Activated effector memory CD4-positive, alpha-beta T cell treated with anti-CD3 and anti-CD28 coated beads, Interleukin-2, amount 50 U/mL, for 16 hours (primary cell): ENCODE measurements at regions not wholly inside any gene's neighbourhood (a gene's known extent, or its start where the extent isn't known, plus 50 kb on each side); places are given as distances from the start of the nearest gene placed in this dataset.
"Not testable (repeated sequence)": the region's sequence is repeated elsewhere in the genome, so short reads cannot be mapped to it uniquely, and the experiment has no call there.

Source experiments
- DNase-seq: peaks from one replicate; pipeline ENCODE4 v3.0.0-alpha.2; 2020

DNA sequence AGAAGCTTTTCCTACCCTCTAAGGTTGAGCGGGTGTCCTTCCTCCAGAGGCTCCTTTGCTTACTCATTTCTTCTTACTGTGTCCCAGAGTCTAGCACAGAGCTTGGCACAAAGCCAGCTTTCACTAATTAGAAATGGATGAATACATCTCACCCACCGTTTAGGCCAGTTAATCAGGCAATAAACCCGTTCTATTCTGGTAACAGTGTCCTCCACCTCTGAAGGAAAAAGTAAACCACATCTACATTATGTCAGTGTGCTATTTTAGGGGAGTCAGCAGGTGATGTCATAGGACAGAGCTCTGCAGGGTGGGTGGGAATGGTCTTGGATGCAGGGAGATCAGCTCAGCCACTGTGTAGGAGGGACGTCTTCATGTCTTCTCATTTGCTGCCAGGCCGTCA, 109.2 kb downstream of the OSTF1 start:
- no peak for DNase-seq

DNA sequence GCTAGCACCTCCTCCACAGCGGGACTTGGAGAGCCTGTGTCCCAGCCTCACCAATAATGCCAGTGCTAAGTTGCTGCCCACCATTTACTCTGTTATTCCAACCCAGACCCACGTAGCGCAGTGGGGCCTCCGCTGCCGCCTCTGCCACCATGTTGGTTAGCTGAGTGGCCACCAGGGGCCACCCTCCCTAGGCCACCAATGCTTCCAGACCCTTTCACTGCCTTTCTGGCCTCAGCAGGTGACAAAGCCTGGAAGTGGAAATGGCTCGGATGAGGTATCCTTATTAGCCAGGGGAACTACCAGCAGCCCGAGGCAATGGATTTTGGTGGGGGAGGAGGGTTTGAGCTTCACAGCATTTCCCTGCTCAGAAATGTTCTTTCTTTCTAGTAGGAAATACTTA, 110.1 kb downstream of the OSTF1 start:
- no peak for DNase-seq

DNA sequence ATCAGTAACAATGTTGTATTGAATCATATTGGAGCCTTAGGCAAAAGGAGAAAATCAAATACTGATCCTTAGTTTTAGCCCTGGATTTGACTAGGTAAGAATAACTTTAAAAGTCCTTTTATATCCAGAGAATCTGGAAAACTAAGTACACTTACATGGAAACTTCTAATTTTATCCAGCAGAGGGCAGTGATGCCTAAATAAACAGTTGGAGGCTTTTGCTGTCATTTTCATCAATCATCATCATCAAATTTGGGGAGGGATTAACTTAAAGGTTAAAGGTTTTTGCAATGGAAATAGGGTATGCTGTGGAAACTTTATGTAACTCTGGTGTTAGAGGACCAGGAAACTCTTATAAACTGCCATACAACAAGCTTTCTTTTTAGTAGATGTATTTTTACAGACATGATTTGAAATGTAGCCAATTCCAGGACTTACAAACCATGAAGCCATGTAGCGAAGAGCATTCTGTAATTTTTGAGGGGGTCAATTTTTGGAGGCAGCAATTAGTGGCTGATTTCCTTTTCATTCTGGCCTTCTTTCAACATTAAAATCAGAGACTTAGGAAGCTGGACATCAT, 112.7 kb downstream of the OSTF1 start:
- DNase-seq = no peak

GRCh38 chr9:75201480-75202209, 113.3 kb downstream of the OSTF1 start:
- DNase-seq = no peak

DNA sequence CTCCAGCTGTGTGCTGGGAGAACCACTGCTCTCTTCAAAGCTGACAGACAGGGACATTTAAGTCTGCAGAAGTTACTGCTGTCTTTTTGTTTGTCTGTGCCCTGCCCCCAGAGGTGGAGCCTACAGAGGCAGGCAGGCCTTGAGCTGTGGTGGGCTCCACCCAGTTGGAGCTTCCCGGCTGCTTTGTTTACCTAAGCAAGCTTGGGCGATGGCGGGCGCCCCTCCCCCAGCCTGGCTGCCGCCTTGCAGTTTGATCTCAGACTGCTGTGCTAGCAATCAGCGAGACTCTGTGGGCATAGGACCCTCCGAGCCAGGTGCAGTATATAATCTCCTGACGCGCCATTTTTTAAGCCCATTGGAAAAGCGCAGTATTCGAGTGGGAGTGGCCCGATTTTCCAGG, 119.7 kb downstream of the OSTF1 start:
- not testable (repeated sequence) for DNase-seq

DNA sequence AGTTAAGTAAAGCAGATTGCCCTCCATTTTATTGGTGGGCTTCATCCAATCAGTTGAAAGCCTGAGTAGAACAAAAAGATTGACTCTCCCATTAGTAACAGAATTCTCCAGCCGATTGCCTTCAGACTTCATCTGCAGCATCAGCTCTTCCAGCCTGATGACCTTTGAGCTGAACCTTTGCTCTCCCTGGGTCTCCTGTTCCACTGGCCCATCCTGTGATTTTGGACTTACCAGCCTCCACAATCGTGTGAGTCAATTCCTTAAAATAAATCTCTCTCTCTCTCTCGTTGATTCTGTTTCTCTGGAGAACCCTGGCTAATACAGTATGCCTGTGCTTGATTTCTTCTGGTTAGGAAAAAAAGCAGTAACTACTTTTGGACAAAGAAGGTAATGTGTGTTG, 121.9 kb downstream of the OSTF1 start:
- DNase-seq = no peak

DNA sequence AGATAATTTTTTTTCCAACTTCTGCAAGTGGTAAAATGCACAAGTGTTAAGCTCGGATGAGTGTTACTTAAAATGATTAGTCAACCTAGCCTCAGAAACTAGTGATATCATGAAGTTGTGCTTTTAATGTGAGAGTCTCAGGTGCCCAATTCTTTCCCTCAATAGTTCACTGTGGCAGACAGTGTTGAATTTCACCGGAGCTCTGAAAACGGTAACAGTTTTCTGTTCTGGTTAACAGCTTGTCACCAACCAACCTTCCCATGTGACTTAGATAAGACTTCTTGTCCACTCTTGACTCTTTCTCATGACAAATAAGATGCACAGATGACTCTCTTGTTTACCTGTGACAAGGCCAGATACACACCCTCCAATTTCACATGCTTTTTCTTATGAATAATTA, 125.5 kb downstream of the OSTF1 start:
- no peak for DNase-seq

DNA sequence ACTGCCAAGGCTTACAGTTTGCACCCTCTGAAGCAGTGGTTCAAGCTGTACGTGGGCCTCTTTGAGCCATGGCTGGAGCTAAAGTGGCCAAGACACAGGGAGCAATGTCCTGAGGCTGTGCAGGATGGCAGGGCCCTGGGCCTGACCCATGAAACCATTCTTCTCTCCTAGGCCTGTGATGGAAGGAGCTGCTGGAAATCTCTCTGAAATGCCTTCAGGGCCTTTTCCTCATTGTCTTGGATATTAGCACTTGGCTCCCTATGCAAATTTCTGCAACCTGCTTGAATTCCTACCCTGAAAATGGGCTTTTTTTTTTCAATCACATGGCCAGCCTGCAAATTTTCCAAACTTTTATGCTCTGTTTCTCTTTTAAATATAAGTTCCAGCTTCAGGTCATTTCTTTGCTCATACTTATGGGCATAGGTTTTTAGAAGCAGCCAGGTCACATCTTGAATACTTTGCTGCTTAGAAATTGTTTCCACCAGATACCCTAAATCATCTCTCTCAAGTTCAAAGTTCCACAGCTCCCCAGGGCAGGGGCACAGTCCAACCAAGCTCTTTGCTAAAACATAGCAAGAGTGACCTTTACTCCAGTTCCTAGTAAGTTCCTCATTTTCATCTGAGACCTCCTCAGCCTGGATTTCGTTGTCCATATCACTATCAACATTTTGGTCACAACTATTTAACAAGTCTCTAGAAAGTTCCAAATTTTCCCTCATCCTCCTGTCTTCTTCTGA, 138.3 kb downstream of the OSTF1 start:
- no peak for DNase-seq

DNA sequence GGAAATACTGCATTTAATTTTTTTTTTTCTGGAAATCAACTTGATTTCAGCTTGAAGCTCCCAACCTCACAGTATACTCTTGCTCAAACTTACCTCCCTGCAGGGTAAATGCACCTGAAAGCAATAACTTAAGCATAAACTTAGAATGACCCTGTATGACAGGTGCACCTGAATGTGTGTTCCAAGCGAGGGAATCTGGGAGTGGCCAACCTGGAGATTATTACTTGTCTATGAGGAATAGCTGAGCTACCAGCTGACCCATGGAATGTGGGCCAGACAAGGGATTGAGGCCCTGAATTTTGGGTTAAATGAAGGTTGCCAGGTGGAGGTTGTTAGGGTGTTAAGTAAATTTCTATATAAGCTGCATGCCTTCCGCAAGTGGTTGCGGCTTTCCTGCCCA, 140.6 kb downstream of the OSTF1 start:
- no peak for DNase-seq

- no peak for DNase-seq
Measured at GRCh38 chr9:75229605-75230332, 141.5 kb downstream of the OSTF1 start.

GRCh38 chr9:75230469-75230868, 142.2 kb downstream of the OSTF1 start:
- DNase-seq = no peak

DNA sequence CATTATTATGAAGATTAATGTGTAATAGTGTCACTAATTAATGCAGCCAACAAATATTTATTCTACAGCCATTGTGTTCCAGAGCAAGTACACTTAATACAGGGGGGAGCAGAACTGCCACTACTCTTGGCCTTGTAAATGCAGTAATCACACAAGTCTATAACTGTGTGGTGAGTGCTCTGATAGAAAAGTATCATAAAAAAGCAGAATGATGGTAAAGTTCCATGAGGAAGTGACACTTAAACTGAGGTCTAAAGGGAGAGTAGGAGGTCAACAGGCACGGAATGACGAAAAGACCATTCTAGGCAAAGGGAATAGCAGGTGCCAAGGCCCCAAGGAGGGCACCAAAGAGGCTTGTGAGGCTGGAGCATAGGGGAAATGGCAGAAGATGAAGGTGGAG, 142.9 kb downstream of the OSTF1 start:
- no peak for DNase-seq

DNA sequence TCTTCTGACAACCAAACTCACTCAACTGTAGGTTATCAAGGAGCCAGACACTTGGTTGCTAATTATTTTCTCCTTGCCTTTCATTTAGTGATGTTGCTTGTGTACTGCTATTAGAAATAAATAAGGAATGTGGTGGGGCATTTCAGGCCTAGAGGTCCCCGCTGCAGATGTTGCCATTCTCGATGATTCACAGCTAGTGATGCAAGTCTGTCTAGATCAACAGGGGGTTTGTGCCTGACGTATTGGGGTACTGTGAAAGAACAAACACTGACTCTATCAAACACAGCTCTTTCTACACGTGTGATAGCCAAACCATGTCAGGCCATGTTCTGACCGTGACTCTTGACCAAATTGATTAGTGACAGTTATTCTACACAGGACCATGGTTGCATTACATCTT, 144.7 kb downstream of the OSTF1 start:
- DNase-seq = no peak

DNA sequence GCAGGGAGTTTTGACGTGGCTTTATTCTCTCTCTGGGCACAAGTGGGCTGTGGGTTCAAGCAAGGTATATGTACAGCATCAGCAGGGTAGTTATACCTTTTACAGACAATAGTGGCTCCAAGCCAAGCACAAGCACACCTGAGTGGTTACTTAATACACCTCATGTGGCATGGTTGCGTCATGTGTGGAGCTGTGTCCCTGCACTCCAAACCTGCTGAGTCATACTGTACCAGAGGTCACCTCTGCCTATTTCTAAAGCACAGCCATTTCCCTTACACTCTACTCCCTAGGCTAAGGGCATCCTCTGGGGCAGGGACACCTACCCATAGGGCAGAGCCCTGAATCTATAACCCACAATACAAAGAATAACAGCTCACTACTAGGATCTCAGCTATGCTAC, 147.3 kb downstream of the OSTF1 start:
- DNase-seq = no peak

GRCh38 chr9:75238311-75238976, 150.1 kb downstream of the OSTF1 start:
- DNase-seq = peak; percentile 69

DNA sequence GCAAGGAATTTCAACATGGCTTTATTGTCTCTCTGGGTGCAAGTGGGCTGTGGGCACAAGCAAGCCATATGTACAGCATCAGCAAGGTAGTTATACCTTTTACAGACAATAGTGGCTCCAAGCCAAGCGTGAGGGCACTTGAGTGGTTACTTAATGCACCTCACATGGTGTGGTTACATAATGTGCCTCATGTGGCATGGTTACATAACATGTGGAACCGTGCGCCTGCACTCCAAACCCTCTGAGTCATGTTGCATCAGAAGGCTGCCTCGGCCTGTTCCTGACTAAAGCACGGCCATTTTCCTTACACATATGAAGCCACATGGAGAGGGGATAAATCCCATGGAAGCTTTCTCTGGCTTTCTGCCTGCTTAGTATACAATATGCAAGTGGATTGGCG, 150.9 kb downstream of the OSTF1 start:
- no peak for DNase-seq

DNA sequence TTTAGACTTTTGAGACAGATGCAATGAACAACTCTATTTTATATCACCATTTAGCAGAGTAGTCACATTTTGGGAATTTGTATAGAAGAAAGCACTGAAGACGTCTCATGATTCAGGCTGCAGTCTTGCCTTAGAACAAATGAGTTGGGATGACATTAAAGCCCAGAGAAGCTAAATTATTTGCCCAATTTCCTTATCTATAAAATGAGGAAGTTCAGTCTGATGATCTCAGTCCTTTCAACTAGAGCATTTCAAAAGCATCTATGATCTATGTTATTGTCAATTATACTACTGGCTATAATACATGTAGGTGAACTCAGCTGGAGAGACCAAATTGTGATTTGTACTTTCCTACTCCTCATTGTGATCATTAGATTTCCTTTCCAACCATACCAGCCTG, 154.1 kb downstream of the OSTF1 start:
- no peak for DNase-seq

GRCh38 chr9:75246949-75247348, 158.6 kb downstream of the OSTF1 start:
- DNase-seq = no peak

GRCh38 chr9:75265525-75265972, 177.2 kb downstream of the OSTF1 start:
- peak; percentile 71 for DNase-seq

GRCh38 chr9:75269197-75269596, 180.9 kb downstream of the OSTF1 start:
- DNase-seq = no peak

- not testable (repeated sequence) for DNase-seq
Measured at GRCh38 chr9:75273055-75273454, 184.7 kb downstream of the OSTF1 start.

GRCh38 chr9:75274781-75275180, 186.5 kb downstream of the OSTF1 start:
- no peak for DNase-seq

GRCh38 chr9:75282047-75282446, 193.7 kb downstream of the OSTF1 start:
- no peak for DNase-seq
